A673 (cell line): ENCODE measurements at regions not wholly inside any gene's neighbourhood (a gene's known extent, or its start where the extent isn't known, plus 50 kb on each side); places are given as distances from the start of the nearest gene placed in this dataset.
"Not testable (repeated sequence)": the region's sequence is repeated elsewhere in the genome, so short reads cannot be mapped to it uniquely, and the experiment has no call there.

ENCODE experiments used
- BruUV-seq: library from RNA; stranded (reverse); fragments of 400-500 nt; replicated peaks from 2 replicates; lab custom pipeline; 2021; lab: Mats Ljungman, UMichigan
- CTCF ChIA-PET: fragments of 300-600 bp; sonication (Branson Sonifier 250); formaldehyde crosslinking; loops from one replicate; lab custom pipeline; 2022; ENCODE audit warnings: antibody characterized with exemption; lab: Charles Lee
- POLR2A ChIA-PET: fragments of 300-600 bp; sonication (Branson Sonifier 250); formaldehyde crosslinking; loops from one replicate; lab custom pipeline; 2022; ENCODE audit warnings: antibody characterized with exemption; ENCODE audit not compliant: low non-redundant PET; lab: Charles Lee
- DNase-seq: peaks from one replicate; pipeline ENCODE4 v3.0.0-alpha.2; 2015; ENCODE audit warnings: low spot score
- H3K27ac ChIP-seq: fragments of 200-600 bp; sonication (generic); 2 replicates; pipeline ENCODE4 v1.5.1; 2016; ENCODE audit warnings: mixed run types, low read depth, mild to moderate bottlenecking, mixed read lengths, antibody characterized with exemption, low read length; ENCODE audit not compliant: poor library complexity, severe bottlenecking
- H3K27me3 ChIP-seq: fragments of 200-600 bp; sonication (generic); replicated peaks from 2 replicates; pipeline ENCODE4 v1.6.1; 2017; ENCODE audit warnings: mixed run types, low read depth, mild to moderate bottlenecking, mixed read lengths, antibody characterized with exemption, low read length; ENCODE audit not compliant: insufficient read depth, poor library complexity
- H3K36me3 ChIP-seq: fragments of 200-600 bp; sonication (generic); 2 replicates; pipeline ENCODE4 v1.6.1; 2016; ENCODE audit warnings: mixed run types, mild to moderate bottlenecking, mixed read lengths, antibody characterized with exemption, low read length; ENCODE audit not compliant: insufficient read depth, poor library complexity, severe bottlenecking
- H3K4me1 ChIP-seq: fragments of 200-600 bp; sonication (generic); 2 replicates; pipeline ENCODE4 v1.6.1; 2017; ENCODE audit warnings: mixed run types, mild to moderate bottlenecking, mixed read lengths, antibody characterized with exemption, low read length; ENCODE audit not compliant: insufficient read depth, poor library complexity, severe bottlenecking
- H3K4me3 ChIP-seq: fragments of 200-600 bp; sonication (generic); 2 replicates; pipeline ENCODE4 v1.5.1; 2016; ENCODE audit warnings: low read depth, mixed run types, mild to moderate bottlenecking, mixed read lengths, low read length; ENCODE audit not compliant: poor library complexity, severe bottlenecking
- H3K9me3 ChIP-seq: fragments of 200-600 bp; sonication (generic); 2 replicates; pipeline ENCODE4 v1.6.1; 2016; ENCODE audit warnings: mixed run types, low read depth, mild to moderate bottlenecking, mixed read lengths, antibody characterized with exemption, low read length; ENCODE audit not compliant: poor library complexity, severe bottlenecking
- EZH2 ChIP-seq: fragments of 200-600 bp; sonication (generic); IDR thresholded peaks from 2 replicates; pipeline ENCODE4 v1.6.1; 2017; ENCODE audit warnings: borderline replicate concordance, low read depth, mild to moderate bottlenecking, mixed read lengths, antibody characterized with exemption, low read length; ENCODE audit not compliant: poor library complexity, severe bottlenecking
- intact Hi-C: fragments of 100-400 bp; cut with micrococcal nuclease; formaldehyde crosslinking; loops from one replicate; pipeline ENCODE4 v1.10.0; 2022; ENCODE audit not compliant: unreplicated experiment
- TF ChIP-seq, protein P1 (sequence below): fragments of 300-800, 200-600 bp; sonication (generic); conservative IDR thresholded peaks from 2 replicates; pipeline ENCODE4 v1.5.1; 2017; ENCODE audit warnings: low read depth, mild to moderate bottlenecking, antibody characterized with exemption, low read length, moderate library complexity, mixed read lengths

- no peak for TF ChIP-seq EZH2
- TF ChIP-seq, protein P1, sequence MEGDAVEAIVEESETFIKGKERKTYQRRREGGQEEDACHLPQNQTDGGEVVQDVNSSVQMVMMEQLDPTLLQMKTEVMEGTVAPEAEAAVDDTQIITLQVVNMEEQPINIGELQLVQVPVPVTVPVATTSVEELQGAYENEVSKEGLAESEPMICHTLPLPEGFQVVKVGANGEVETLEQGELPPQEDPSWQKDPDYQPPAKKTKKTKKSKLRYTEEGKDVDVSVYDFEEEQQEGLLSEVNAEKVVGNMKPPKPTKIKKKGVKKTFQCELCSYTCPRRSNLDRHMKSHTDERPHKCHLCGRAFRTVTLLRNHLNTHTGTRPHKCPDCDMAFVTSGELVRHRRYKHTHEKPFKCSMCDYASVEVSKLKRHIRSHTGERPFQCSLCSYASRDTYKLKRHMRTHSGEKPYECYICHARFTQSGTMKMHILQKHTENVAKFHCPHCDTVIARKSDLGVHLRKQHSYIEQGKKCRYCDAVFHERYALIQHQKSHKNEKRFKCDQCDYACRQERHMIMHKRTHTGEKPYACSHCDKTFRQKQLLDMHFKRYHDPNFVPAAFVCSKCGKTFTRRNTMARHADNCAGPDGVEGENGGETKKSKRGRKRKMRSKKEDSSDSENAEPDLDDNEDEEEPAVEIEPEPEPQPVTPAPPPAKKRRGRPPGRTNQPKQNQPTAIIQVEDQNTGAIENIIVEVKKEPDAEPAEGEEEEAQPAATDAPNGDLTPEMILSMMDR, result no peak
- Histone ChIP-seq H3K27me3 (no peaks in the 10 kb centered on the region), H3K36me3 (no peaks in the 10 kb centered on the region), H3K9me3 (no peaks in the 10 kb centered on the region), H3K27ac (no peak overlapping the region), H3K4me3 (no peak overlapping the region), H3K4me1 (no peaks in the 10 kb centered on the region)
- no TSS peak for BruUV-seq
- ChIA-PET CTCF (no interaction called here), POLR2A (no interaction called here)
- DNase-seq, result no peak
- intact Hi-C loops, result no loop called here
Observed at GRCh38 chr3:16075647-16076046, 98.8 kb upstream of the GALNT15 start.

- Histone ChIP-seq H3K4me3 (no peak overlapping the region), H3K27ac (no peak overlapping the region), H3K9me3 (no peaks in the 10 kb centered on the region), H3K36me3 (no peaks in the 10 kb centered on the region), H3K4me1 (no peaks in the 10 kb centered on the region), H3K27me3 (no peaks in the 10 kb centered on the region)
- intact Hi-C loops, result no loop called here
- TF ChIP-seq EZH2, result no peak
- ChIA-PET POLR2A (no interaction called here), CTCF (no interaction called here)
- BruUV-seq, result no TSS peak
- DNase-seq, result no peak
Observed at GRCh38 chr3:16076564-16076963, 97.9 kb upstream of the GALNT15 start.

DNA sequence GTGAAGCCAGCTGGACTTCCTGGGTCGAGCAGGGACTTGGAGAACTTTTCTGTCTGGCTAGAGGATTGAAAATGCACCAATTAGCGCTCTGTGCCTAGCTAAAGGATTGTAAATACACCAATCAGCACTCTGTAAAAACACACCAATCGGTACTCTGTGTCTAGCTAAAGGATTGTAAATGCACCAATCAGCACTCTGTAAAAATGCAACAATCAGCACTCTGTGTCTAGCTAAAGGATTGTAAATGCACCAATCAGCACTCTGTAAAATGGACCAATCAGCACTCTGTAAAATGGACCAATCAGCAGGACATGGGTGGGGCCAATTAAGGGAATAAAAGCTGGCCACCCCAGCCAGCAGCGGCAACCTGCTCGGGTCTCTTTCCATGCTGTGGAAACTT lies 97.3 kb upstream of the GALNT15 start:
- H3K4me3 ChIP-seq, intact Hi-C loops, DNase-seq, H3K27me3 ChIP-seq, H3K36me3 ChIP-seq, H3K9me3 ChIP-seq, BruUV-seq, H3K4me1 ChIP-seq, CTCF ChIA-PET, H3K27ac ChIP-seq, POLR2A ChIA-PET: not testable (repeated sequence)

DNA sequence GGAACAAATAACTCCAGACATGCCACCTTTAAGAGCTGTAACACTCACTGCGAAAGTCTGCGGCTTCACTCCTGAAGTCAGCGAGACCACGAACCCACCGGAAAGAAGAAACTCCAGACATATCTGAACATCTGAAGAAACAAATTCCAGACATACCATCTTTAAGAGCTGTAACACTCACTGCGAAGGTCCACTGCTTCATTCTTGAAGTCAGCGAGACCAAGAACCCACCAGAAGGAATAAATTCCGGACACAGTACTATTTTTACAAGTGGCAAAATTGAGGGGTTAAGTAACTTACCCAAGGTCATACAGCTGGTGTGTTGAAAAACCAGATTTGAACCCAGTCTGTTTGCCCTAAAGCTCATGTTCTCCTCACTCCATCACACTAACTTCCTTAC lies 96.8 kb upstream of the GALNT15 start:
- BruUV-seq, POLR2A ChIA-PET, H3K9me3 ChIP-seq, intact Hi-C loops, H3K36me3 ChIP-seq, H3K4me3 ChIP-seq, H3K4me1 ChIP-seq, CTCF ChIA-PET, H3K27ac ChIP-seq, H3K27me3 ChIP-seq, DNase-seq: not testable (repeated sequence)

- Histone ChIP-seq H3K9me3 (no peaks in the 10 kb centered on the region), H3K36me3 (no peaks in the 10 kb centered on the region), H3K4me3 (no peak overlapping the region), H3K27me3 (no peaks in the 10 kb centered on the region), H3K4me1 (no peaks in the 10 kb centered on the region), H3K27ac (no peak overlapping the region)
- ChIA-PET CTCF (no interaction called here), POLR2A (no interaction called here)
- no TSS peak for BruUV-seq
- intact Hi-C loops, result no loop called here
- TF ChIP-seq EZH2, result no peak
- TF ChIP-seq, protein P1, result no peak
- DNase-seq, result no peak
Observed at GRCh38 chr3:16079519-16079918, 95.0 kb upstream of the GALNT15 start.
